Peyer's patch (tissue), 4 donors: ENCODE measurements at regions not wholly inside any gene's neighbourhood (a gene's known extent, or its start where the extent isn't known, plus 50 kb on each side); places are given as distances from the start of the nearest gene placed in this dataset.

Experiments
- CTCF ChIP-seq, 6 experiments: fragments of 450-650 bp in 4 of 6; fragments of 200-600 bp in 2 of 6; sonication (generic) in 1 of 6; IDR thresholded peaks; one replicate each; pipeline ENCODE4 v1.5.1; 2017 to 2019; ENCODE audit warnings: antibody characterized with exemption in 6 of 6, mild to moderate bottlenecking in 3 of 6, moderate library complexity in 1 of 6
- POLR2A ChIP-seq, 2 donors: fragments of 450-650 bp; IDR thresholded peaks; one replicate each; pipeline ENCODE4 v1.5.1; 2017; ENCODE audit warnings: antibody characterized with exemption in 2 of 2, mild to moderate bottlenecking in 2 of 2, moderate library complexity in 2 of 2

- TF ChIP-seq CTCF (IDR thresholded peaks at IDR 0.05) (no peak), POLR2A (IDR thresholded peaks at IDR 0.05) (no peak)
These were observed 593.1 kb upstream of the CAMK1G start for GRCh38 chr1:208990456-208990855.
